Head of caudate nucleus (tissue), 42 donors: ENCODE measurements at regions not wholly inside any gene's neighbourhood (a gene's known extent, or its start where the extent isn't known, plus 50 kb on each side); places are given as distances from the start of the nearest gene placed in this dataset.
A peak's percentile ranks its signal among the peaks of the same experiment; 100 is the strongest.
"Not testable (repeated sequence)": the region's sequence is repeated elsewhere in the genome, so short reads cannot be mapped to it uniquely, and the experiment has no call there.

Experiments
- DNase-seq, 42 donors: peaks; one replicate each; pipeline versions ENCODE4 v3.0.0 to v3.0.0-alpha.2; 2020 to 2021; ENCODE audit warnings: mixed read lengths in 7 of 42
- intact Hi-C: fragments of 100-400 bp; cut with DNase I; formaldehyde crosslinking; loops from one replicate; pipeline ENCODE4 v1.15.0; 2022

- no peak for DNase-seq
- intact Hi-C loops, result no loop called here
Observed at GRCh38 chrX:7641141-7641540, 201.8 kb upstream of the VCX start.

GRCh38 chrX:7640392-7640791, 202.6 kb upstream of the VCX start:
- DNase-seq, result no peak
- intact Hi-C loops, result no loop called here

GRCh38 chrX:7638078-7638710, 204.8 kb upstream of the VCX start:
- intact Hi-C loops, result no loop called here
- no peak for DNase-seq

- intact Hi-C loops, result no loop called here
- no peak for DNase-seq
Observed at GRCh38 chrX:7637066-7637465, 205.9 kb upstream of the VCX start.

- intact Hi-C loops, result no loop called here
- no peak for DNase-seq
Observed at GRCh38 chrX:7635604-7636003, 207.4 kb upstream of the VCX start.

- DNase-seq, result no peak
- intact Hi-C loops, result no loop called here
Observed at GRCh38 chrX:7620560-7620959, 222.4 kb upstream of the VCX start.

- no peak for DNase-seq
- intact Hi-C loops, result no loop called here
Observed at GRCh38 chrX:7617994-7618393, 225.0 kb upstream of the VCX start.

- DNase-seq, result no peak
- intact Hi-C loops, result no loop called here
Observed at GRCh38 chrX:7614616-7615015, 228.4 kb upstream of the VCX start.

GRCh38 chrX:7608625-7609024, 234.3 kb upstream of the VCX start:
- DNase-seq, intact Hi-C loops: not testable (repeated sequence)

GRCh38 chrX:7606039-7606652, 236.8 kb upstream of the VCX start:
- intact Hi-C loops, result no loop called here
- DNase-seq, result no peak

GRCh38 chrX:7603387-7603786, 239.6 kb upstream of the VCX start:
- DNase-seq, result no peak
- intact Hi-C loops, result no loop called here

- no peak for DNase-seq
- intact Hi-C loops, result no loop called here
Observed at GRCh38 chrX:7596822-7597221, 246.1 kb upstream of the VCX start.

GRCh38 chrX:7593370-7593769, 249.6 kb upstream of the VCX start:
- intact Hi-C loops, DNase-seq: not testable (repeated sequence)

- intact Hi-C loops, result no loop called here
- peak in 17 of 42 donors; percentile 2 to 58 (median 26) for DNase-seq
Observed at GRCh38 chrX:7586126-7586525, 256.8 kb upstream of the VCX start.

- intact Hi-C loops, result no loop called here
- DNase-seq, result no peak
Observed at GRCh38 chrX:7582191-7582590, 260.8 kb upstream of the VCX start.

- intact Hi-C loops, result no loop called here
- no peak for DNase-seq
Observed at GRCh38 chrX:7580127-7580526, 262.8 kb upstream of the VCX start.

- intact Hi-C loops, result no loop called here
Observed at GRCh38 chrX:7574325-7574724, 268.6 kb upstream of the VCX start.

GRCh38 chrX:7570432-7571029, 272.4 kb upstream of the VCX start:
- no peak for DNase-seq
- intact Hi-C loops, result no loop called here

More at GRCh38 chrX:7574325-7574724, 268.6 kb upstream of the VCX start:
- DNase-seq, result no peak

- intact Hi-C loops, result no loop called here
- no peak for DNase-seq
Observed at GRCh38 chrX:7568597-7568996, 274.4 kb upstream of the VCX start.

- intact Hi-C loops, result no loop called here
- no peak for DNase-seq
Observed at GRCh38 chrX:7568130-7568529, 274.8 kb upstream of the VCX start.

- DNase-seq, result no peak
- intact Hi-C loops, result no loop called here
Observed at GRCh38 chrX:7552760-7553159, 290.2 kb upstream of the VCX start.
